ENCODE measurements at regions not wholly inside any gene's neighbourhood (a gene's known extent, or its start where the extent isn't known, plus 50 kb on each side); places are given as distances from the start of the nearest gene placed in this dataset.

GRCh38 chr13:73691891-73692290 is 442.3 kb downstream of the KLF12 start:
- TF ChIP-seq CTCF (conservative IDR thresholded peaks at IDR 0.05 in 1 of 2, IDR thresholded peaks at IDR 0.05 in 1 of 2; ENCODE audit: extremely low read depth in 1 of 2, insufficient read depth in 1 of 2, low read depth in 1 of 2, low read length in 2 of 2) (no peak), EZH2 (IDR thresholded peaks at IDR 0.05; ENCODE audit: borderline replicate concordance, low read length) (no peak)

Data from mammary epithelial cell (primary cell).